NCI-H2081 (cell line): ENCODE measurements at regions not wholly inside any gene's neighbourhood (a gene's known extent, or its start where the extent isn't known, plus 50 kb on each side); places are given as distances from the start of the nearest gene placed in this dataset.

Source experiments
- DNase-seq, 2 experiments: peaks; one replicate each; lab custom pipeline; 2025; lab: John Stamatoyannopoulos, UW

DNA sequence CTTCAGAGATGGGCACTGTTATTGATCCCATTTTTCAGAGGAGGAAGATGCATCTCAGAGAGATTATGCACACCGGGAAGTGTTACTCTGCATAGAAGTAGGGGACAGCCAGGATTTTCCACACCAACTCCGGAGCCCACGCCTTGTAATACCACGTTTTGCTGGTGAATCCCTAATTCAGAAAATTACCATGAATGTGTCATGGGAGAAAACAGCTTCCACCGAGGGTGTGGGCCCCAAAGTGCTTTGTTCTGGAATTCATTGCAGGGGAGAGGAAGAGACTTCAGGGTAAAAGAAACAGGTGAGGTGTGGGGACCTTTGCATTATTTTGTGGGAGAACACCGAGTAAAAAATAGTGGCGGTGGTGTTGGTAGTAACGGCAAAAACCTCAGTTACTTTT lies 1051.4 kb upstream of the RBFOX1 start:
- no peak for DNase-seq

DNA sequence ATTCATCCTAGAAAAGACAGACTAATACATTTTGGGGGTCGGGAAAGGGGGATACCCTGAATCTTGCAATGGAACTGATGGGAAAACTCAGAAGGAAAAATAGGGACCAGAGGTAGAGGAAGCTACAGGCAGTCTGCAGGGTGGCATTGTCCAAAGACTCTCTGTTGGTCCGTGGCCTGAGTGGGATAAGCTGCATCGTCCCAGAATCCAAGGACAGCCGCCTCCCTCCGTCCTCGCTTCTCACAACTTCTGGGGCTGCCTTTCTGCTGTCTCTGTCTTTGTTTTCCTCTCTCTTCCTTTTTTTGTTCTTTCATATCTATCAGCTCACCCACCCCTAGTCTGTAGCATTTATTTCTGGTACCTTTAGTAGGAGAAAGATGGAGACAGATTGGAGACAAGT lies 1052.6 kb upstream of the RBFOX1 start:
- no peak for DNase-seq

DNA sequence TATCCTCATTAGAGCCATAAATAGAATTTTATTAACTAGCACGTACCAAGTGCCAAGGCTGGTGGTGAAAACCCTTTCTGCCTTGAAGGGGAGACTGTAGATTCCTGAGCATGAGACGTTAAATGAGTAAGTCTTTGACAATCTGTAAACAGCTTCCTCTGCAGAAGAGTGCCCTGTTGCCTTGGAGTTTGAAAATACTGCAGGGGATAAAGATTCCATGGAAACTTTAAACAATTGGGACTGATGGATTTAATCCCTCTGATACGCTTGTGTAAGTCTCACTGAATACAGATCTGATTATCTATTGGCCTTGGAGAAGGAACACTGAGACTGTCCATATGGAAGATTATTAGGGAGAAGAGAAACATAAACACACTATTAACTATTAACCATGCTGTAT lies 1053.4 kb upstream of the RBFOX1 start:
- no peak for DNase-seq

DNA sequence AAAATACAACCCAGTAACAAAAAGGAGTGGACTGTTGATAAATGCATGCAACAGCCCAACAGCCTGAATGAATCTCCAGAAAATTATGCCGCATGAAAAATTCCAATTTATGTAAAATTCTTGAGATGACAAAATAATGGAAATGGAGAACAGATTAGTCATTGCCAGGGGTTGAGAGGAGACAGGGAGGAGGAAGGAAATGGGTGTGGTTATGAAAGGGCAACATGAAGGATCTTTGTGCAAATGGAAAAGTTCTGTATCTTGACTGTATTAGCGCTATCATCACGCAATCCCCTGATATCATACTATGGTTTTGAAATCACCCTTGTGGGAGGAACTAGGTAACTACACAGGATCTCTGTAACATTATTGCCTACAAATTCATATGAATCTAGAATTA lies 1058.3 kb upstream of the RBFOX1 start:
- DNase-seq, result no peak

DNA sequence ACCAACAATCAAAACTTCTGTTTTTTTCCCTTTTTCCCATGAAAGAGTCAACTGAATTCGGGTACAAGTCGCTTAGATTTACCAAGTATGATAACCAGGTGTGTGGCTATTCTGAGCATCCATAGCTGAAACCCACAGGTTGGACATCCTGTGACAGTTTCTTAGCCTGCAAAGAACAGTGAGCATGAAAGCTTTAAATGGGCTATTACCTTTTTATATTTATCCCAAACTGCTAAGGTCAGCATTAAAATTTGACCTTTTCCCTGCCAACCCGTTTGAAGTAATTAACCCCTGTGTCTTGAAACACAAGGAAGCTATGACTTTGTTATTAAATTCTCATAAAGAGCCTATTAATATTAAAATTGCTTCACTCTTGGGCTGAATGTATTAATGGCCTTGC lies 1065.0 kb upstream of the RBFOX1 start:
- DNase-seq, result no peak

DNA sequence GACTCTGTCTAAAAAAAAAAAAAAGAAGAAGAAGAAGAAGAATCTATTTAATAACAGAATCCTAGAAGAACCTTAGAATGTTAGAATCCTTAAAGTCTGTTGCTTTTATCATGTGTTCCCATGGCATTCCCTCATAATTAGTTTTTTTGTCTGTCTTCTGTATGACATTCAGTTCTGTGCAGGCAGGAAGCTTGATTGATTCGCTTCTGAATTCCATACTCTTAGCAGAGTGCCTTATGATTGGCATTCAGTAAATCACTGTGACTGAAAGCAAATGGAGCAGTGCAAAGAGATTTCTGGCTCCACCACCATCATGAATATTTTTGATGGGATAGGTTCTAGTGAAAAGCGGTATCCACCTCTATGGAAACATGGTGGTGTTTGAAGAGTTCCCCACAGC lies 1065.9 kb upstream of the RBFOX1 start:
- no peak for DNase-seq

DNA sequence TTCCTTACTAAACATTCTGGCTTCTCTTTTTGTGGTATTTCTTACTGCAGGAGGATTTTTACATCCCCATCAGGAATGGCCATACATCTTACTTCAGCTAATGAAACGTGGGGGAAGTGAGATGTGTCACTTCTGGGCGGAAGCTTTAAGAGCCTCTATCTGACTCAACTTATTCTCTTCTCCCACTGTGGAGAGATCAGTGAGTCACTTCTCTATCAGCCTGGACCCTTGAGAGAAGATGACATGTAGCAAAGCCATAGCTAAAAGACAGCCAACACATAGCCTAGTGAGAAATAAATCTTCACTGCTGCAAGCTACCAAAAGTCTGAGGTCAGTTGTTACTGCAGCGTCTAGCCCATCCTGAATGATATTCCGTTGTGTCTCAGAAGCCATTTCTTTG lies 1066.7 kb upstream of the RBFOX1 start:
- no peak for DNase-seq

DNA sequence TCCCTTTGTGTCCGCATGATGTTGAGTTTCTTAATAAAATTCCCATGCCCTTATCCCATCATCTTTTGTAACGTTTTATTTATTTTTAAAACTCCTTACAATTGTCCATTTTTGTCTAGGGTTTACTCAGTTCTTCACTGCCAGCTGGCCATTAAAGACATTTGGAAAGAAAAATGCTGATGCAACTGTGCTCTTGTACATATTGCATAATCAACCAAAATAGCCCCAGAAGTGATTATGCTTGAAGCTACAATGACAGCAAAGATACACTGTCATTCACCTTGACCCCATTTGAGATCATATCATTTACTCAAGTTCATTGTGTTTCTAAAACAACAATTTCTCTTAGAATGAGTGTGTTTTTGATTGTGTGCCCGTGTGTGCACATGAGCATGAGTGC lies 1074.6 kb upstream of the RBFOX1 start:
- no peak for DNase-seq

DNA sequence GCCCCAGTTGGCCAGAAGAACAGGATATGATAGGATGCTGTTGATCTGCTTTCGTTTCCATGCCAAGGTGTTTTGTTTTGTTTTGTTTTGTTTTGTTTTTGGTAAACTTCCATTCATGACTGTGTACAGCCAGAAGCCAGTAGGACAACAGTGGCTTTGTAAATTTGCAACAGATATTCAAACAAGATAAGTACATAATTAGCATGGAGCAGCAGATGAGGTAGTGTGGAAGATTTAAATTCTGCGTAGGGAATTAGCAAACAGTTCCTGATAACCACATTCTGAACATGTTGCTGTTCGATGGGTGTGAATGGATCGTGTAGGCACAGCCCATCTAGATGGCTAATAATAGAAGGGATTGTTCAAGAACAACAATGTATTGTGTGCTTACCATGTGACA lies 1080.1 kb upstream of the RBFOX1 start:
- DNase-seq, result no peak

DNA sequence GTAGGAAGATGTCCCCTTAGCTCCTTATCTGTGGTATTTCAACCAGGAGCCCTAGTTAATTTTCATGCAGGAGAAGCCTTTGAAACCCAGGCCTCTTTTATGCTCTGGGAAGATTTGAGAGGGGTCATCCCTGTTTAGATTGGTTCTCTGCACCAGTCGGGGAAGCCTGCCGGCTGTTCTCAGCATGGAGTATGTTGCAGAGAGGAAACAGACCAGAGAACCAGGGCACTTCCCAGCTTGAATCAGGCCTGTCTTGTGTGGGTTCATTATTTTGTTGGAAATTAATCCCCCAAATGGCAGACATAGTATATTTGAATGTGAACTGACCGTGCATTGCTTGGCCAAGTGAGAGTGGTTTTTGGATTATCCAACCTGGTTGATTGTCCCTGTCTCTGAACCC lies 1082.1 kb upstream of the RBFOX1 start:
- no peak for DNase-seq

DNA sequence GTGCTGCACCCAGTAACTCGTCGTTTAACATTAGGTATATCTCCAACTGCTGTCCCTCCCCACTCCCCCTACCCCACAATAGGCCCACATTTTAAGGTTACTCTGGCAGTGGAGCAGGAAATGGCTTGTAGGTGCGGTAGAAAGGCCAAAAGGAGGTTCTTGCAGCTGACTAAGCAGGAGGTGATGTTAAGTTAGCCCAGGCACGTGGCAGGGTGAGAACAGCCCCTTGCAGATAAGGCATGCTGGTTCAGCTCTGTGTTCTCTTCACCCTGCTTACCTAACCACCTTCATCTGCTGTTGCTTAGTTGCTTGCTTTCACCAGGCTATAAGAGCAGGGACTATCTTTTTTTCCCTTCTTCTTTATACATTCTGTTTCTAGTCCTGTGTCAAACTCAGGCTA lies 1082.8 kb upstream of the RBFOX1 start:
- no peak for DNase-seq

DNA sequence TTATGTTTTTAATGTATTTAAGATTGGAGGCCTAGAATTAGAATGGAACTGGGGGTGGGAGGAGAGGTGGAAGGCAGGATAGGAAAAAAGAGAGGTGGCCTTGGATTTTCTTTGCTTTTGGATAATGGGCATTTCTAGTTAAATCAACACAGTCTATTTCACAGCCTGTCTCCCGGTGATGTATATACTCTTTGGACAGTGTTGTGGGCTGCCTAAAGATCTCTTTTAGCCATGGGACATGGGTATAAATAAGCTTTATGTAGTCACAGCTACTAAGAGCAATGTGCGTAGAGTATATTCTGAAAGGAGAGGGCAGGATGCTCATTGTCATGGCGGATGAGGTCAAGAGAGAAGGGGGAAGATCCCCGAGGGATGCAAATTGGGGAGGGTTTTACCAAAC lies 1084.4 kb upstream of the RBFOX1 start:
- no peak for DNase-seq

DNA sequence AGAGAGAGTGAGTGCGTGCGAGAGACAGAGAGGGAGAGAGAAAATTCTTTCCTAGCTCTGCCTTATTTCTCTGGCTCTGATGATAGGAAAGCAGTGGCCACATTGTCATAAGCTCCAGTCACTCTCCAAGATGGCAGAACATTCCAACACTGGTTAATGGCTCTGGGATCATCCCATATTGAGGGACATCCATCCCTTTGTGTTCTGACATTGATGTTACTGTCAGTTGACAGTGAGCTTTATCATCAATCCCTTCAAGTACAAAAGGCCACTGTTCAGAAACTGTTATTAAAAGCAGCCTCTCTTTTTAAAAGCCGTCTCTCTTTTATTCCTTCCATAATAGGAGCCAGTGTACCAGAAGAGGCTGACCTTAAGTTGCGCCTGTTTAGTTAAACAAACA lies 1084.9 kb upstream of the RBFOX1 start:
- DNase-seq, result no peak

DNA sequence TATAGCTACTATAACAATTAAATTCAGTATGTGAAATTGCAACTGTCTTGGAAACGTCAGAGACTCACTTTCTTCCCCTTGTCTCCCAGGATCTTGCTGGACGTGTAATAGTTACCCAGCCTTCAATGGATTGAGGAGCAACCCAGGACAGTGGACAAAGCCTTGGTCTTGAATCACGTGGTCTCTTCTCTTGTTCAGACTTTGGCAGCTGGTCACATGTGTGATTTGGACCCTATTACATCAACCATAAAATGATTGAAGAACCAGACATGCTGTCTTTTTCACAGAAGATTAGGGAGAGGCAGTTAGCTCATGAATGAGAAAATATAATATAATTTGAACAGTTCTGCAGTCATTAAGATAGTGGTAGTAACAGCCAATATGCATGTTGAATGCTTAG lies 1085.5 kb upstream of the RBFOX1 start:
- no peak for DNase-seq

DNA sequence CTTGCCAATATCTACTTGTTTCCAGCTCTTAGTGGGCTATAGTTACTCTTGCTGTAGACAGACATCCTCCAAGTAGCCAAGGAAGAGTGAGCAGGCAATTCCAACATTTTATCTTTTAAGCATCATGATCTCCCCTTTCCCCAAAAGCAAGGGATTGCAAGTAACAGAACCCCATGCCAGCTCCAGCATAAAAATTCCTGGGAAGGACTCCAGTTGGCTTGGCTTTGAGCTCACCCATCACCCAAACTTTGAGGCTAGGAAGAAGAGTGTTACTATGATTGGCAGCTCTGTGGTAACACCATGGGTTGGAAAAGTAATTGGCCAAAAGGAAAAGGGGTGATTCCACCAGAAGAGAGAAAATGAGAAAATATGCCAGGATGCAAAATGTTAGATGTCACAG lies 1086.4 kb upstream of the RBFOX1 start:
- no peak for DNase-seq

DNA sequence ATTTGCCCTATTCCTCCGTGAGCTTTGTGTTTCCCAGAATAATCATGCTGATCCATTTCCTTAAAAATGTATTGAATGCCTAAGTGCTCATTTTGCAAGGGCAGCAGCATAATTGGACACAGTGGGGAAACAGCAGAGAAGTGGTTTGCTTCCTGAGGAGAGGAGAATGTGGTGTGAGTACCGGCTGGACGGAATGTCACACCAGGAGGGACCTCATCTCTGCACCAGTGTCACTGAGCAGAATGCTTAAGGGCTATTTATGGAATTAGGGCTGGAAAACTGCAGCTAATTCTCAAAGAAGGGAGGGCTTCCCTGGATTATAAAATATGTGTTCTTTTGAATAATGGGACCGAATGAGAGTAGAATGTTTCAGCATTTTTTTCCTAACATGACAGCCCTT lies 1100.6 kb upstream of the RBFOX1 start:
- DNase-seq, result no peak

DNA sequence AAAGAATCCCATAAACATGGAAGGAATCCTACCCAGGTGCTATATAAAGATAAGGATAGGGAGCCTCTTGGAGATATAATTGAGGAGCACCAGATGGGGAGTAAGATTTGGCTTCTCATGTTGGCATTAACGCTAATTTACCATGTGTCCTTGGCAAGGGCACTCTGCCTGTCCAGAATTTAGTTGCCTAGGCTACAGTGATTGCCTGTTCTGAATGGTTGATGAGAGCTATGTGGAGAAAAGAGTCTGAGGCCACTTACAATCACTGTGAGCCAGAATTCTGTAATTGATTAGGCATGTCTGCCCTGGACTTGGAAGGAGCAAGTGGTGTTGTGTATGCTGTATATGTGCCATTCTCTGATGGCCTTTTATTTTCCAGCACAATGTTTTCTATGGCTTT lies 1101.2 kb upstream of the RBFOX1 start:
- no peak for DNase-seq

DNA sequence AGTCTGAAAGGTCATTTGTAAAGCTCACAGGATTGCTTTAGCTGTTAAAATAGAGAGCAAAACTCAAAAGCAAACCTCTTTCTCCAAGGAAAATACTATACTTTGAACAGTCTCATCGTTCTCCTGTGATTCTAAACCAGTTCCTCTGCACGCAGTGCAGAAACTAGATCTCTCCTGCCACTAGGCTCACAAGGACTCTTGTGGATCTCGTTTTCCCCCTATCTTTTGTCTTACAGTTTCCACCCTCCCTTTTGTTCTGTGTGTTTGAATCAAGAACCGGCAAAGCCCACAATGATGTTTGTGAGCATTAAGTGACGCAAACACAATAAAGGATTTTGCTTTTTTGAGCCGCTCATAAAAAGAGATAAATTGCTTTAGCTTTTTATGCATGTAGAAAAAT lies 1103.5 kb upstream of the RBFOX1 start:
- DNase-seq, result no peak

DNA sequence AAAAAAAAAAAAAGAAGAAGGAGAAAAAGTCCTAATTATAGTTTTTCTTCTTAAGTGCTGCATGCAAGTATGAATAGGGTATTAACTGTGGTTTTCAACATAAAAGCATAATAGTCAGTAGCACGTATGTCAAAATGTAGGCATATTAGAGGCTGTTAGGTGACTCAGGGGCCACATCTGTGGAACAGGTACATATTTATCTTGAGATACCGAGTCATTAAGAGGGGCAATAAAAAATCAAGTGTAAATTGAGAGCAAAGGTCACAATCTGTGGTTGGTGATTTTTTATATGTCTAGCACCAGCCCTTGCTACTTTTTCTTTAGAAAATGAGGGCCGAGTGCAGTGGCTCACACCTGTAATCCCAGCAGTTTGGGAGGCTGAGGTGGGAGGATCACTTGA lies 1113.8 kb upstream of the RBFOX1 start:
- DNase-seq, result no peak

DNA sequence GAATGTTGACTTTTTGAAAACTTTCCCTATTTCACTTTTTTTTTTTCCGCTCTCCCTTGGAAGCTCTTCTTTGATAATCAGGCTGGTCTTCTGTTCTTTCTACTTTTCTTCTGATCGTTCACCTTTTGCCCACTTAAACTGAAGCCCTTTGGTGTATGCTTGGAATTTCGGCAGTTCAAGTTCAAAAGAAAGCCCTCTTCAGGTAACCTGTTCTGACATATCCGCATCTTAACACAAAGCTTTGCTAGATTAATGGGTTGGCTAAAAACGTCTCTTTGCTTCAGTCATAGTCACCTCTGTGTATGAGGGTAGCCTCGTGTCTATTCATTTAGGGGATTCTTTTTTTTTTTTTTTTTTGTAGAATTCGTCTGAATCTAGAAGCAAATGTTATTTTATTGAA lies 1115.8 kb upstream of the RBFOX1 start:
- DNase-seq, result no peak

DNA sequence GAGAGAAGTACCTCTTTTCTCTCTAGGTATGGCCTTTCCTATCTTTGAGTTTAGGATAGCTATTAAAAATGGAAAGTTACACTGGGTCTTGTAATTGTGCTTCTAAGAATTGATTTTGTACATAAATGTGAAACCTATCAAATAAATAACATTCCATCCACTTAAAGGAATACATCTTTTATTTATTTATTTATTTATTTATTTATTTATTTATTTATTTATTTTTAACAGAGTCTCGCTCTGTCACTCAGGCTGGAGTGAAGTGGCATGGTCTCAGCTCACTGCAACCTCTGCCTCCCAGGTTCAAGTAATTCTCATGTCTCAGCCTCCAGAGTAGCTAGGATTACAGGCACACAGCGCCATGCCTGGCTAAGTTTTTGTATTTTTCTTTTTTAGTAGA lies 1114.0 kb upstream of the EEF2KMT start:
- no peak for DNase-seq

DNA sequence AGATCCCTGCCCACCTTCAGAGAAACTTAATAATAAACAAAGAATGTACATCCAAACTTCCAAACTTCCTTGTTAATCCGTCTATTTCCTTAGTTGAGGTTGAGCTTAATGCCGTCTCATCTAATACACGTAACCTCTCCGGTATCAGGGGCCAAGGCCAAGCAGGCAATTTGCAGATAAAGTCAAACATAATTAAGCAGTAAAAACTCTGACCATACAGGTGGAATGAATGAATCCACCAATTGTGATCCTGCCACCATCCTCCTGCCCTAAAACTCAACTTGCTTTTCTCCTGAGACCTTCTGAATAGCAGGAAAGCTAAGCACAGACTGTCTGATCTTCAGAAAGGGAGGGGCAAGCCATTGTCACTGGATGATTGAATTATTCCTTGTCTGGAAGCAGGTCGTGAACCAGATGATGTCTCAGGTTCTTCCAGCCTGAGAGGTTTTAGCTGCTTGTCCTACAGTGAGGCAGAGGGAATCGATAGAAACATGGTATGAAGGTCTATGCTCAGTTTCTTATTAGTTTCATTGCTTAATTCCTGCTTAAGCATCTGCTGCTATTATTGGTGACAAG lies 1111.8 kb upstream of the EEF2KMT start:
- no peak for DNase-seq

DNA sequence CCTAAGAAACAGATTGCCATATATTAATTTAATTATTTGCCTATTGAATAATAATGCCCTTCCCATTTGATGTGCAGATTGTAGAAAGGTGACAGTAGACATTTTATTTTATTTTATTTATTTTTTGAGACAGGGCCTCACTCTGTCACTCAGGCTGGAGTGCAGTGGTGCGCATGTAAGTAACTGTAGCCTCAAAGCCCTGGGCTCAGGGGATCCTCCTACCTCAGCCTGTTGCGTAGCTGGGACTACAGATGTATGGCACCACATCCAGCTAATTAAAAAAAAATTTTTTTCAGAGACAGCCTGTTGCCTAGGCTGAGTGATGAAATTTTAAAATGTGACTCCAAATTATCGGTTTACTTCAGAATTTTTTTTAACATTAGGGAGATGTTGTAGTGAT lies 1110.0 kb upstream of the EEF2KMT start:
- DNase-seq, result no peak

DNA sequence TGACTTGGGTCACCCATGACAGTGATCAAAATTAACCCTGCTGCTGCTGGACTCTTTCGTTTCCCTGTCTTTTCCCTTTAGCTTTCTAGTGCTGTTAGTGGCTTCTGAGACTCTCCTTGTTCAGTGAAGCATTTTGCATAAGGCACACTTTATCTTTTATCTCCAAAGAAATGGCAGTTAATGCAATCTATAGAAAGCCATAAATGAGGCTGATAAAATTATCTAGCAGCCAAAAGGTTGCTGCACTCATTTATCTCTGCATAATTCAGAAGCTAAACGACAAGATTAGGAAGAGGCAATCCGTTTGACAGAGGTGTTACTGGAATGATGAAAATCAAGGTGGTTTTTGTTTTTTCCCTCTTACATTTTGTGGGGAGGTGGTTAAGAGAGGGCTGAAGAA lies 1109.5 kb upstream of the EEF2KMT start:
- DNase-seq, result no peak

DNA sequence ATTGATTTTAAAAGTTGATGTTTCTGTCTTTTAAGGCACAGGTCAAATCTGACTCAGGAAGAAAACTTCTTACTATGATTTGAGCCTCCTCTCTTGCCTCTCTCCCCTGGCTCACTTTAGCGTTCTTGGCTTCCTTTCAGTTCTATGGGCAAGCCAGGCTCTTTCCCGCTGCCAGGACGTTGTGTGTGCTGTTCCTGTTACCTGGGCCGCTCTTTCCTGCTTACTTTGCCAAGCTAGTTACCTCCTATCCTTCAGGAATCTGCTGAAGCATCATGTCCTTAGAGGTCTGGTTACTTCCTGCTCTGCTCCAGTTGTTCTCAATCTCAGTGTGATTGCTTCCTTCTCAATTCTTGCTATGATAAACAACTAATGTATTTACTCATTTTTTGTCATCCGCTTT lies 1108.5 kb upstream of the EEF2KMT start:
- no peak for DNase-seq
